Hematopoietic multipotent progenitor cell treated with erythropoietin and hydrocortisone succinate and interleukin-3 and kit ligand, for 8 days (in vitro differentiated cells): ENCODE measurements at regions not wholly inside any gene's neighbourhood (a gene's known extent, or its start where the extent isn't known, plus 50 kb on each side); places are given as distances from the start of the nearest gene placed in this dataset.
A peak's percentile ranks its signal among the peaks of the same experiment; 100 is the strongest.
"Not testable (repeated sequence)": the region's sequence is repeated elsewhere in the genome, so short reads cannot be mapped to it uniquely, and the experiment has no call there.

Experiments
- DNase-seq: peaks from one replicate; pipeline ENCODE4 v3.0.0-alpha.2; 2015

- no peak for DNase-seq
Observed at GRCh38 chr3:11739706-11740105, 96.0 kb upstream of the VGLL4 start.

DNA sequence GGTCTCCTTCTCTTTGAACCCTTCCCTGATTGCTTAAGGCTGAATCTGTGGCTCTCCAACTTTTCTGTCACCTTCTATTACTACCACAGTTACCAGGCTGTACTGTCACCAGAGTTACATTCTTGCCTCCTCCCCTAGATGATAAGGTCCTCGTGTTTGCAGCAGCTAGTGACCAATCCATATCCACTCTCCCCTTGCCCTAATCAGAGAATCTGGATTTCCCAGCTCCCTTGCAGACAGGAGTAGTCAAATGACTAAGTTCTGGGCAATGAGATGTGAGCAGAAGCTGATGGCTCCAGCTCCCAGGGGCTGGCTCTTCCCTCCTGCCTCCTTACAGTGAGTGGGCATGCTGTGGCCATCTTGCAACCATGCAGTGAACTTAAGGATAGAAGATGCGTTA lies 95.4 kb upstream of the VGLL4 start:
- DNase-seq: no peak

DNA sequence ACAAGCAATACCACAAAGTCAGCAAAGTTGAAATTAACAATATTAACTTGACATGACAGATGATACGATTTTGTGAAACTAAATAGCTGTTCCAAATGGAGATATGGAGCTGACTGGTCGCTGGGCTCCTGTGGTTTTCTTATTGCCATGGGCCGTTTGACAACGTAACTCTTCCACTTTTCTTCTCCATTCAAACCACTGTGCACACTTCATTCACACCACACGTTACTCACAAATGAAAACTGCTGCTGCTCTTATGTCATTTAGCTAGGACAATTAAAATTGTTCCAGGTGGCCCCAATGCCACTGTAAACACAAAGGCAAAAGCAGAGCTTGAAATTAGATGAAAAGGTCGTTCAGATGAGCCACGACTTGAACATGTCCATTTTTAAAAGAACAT lies 94.0 kb upstream of the VGLL4 start:
- DNase-seq: no peak

- no peak for DNase-seq
Observed at GRCh38 chr3:11736136-11736833, 92.6 kb upstream of the VGLL4 start.

GRCh38 chr3:11735638-11736037 lies 91.9 kb upstream of the VGLL4 start:
- no peak for DNase-seq

- DNase-seq: not testable (repeated sequence)
Observed at GRCh38 chr3:11735111-11735510, 91.4 kb upstream of the VGLL4 start.

DNA sequence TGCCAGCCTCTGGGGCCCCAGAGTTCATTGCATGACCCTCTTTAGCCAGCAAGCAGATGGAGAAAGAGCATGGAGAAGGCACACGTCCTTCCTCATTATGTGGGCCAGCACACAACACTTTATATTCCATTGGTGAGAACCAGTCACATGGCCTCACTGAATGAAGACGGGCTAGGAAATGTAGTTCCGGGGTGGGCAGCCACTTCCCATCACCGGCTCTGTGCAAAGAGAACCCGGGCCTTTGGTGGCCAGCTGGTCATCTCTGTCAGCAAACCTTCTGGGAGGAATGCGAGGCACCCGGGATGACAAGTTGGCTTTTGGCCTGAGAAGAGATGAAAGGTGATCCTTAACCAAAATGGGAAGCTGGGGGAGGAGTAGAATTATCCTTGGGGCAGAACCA lies 90.2 kb upstream of the VGLL4 start:
- no peak for DNase-seq

- DNase-seq: no peak
Observed at GRCh38 chr3:11727207-11727606, 83.5 kb upstream of the VGLL4 start.

DNA sequence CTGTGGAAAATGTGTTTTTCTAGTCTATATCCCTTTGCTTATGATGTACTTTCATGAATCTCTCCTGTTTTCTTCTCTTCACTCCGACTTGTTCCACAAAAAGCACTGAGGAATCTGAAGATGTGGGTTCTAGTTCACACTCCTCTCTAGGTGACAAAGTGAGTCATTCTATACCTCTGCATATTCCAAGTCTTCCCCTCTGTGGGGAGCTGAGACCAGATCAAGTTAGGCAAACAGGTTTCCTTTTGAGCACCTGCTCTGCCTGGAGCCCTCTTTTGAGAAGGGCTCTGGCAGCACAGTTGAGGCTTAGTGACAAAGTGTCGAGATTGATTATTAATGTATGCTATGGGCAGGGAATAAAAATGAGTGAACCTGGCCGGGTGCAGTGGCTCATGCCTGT lies 82.4 kb upstream of the VGLL4 start:
- no peak for DNase-seq

DNA sequence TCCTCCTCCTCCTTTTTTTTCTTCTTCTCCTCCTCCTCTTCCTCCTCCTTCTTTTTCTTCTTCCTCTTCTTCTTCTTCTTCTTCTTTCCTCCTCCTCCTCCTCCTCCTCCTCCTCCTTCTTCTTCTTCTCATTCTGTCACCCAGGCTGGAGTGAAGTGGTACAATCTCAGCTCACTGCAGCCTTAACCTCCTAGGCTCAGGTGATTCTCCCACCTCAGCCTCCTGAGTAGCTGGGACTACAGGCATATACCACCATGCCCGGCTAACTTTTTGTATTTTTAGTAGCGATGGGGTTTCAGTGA lies 81.6 kb upstream of the VGLL4 start:
- not testable (repeated sequence) for DNase-seq

- DNase-seq: no peak
Observed at GRCh38 chr3:11724615-11725339, 81.1 kb upstream of the VGLL4 start.

GRCh38 chr3:11721479-11721878 lies 77.8 kb upstream of the VGLL4 start:
- no peak for DNase-seq

- DNase-seq: no peak
Observed at GRCh38 chr3:11720917-11721411, 77.2 kb upstream of the VGLL4 start.

- peak; percentile 50 for DNase-seq
Observed at GRCh38 chr3:11720304-11720898, 76.7 kb upstream of the VGLL4 start.

- DNase-seq: peak; percentile 41
Observed at GRCh38 chr3:11719406-11720303, 75.9 kb upstream of the VGLL4 start.

DNA sequence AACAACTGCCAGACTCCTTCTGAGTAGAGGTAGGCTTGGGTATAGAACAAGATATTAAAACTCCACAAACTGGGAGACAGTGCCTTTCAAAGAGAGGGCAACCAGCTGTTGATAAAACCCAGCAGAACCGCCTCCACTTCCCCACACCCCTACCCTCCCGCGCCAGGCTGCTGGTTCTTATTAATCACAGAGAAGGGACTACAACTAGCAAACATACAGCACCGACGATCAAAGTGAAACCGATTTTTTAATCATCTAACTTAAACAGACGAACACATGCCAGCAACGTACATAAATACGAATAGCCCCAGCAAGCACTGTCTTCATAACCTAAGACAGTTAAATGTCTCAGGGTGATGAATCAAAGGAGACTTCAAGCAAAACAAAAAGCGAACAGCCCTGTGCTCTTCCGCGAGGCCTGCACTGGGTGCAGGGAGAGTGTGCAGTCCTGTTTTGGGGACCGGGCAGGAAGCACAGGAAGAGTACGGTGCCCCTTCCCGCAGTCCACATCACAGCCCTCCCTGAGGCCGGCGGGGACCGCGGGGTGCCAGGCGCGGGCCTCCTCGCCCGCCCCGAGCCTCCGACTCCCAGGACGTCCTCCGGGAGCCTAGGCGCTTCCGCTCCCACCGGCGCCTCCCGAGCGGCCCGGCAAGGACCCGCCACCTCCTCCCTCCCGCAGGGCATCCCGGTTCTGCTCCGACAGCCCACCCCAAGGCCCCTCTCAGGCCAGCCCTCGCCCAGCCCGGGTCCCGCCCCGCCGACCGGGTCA lies 75.1 kb upstream of the VGLL4 start:
- peak; percentile 50 for DNase-seq

GRCh38 chr3:11717768-11718636 lies 74.3 kb upstream of the VGLL4 start:
- no peak for DNase-seq

- DNase-seq: no peak
Observed at GRCh38 chr3:11717301-11717700, 73.6 kb upstream of the VGLL4 start.

DNA sequence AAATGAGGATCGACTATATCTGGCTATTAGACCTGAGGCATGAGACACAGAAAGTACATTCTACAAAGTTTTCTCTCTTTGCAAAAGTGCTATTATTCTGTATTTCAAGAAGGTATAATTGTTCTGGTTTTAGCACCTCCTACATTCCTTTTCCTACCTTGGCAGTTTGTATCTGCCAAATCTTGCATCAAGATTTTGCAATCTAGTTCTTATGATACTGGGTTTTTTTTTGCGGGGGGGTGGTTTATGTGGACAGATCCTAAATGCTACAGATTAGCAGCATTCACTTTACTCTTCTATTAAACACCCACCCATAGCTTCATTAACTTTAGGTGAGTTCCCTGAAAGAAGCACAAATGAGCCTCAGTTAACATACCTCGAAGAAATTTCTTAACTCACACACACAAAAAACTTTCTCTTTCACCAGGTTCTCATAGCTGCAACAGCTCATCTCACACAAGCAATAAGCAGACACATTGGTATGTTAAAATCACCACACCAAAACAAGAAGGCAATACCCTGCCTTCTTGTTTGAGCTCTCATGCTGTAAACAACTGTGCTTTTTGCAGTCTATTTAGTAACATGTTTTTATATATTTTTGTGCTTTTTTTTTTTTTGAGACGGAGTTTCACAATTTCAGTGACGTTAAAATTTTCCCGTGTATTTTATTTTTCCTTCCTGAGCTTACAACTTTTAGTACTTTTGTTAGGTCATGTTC lies 73.0 kb upstream of the VGLL4 start:
- no peak for DNase-seq

GRCh38 chr3:11713171-11713570 lies 69.5 kb upstream of the VGLL4 start:
- DNase-seq: no peak

- no peak for DNase-seq
Observed at GRCh38 chr3:11712646-11713045, 68.9 kb upstream of the VGLL4 start.
